ENCODE measurements at regions not wholly inside any gene's neighbourhood (a gene's known extent, or its start where the extent isn't known, plus 50 kb on each side); places are given as distances from the start of the nearest gene placed in this dataset.

GRCh38 chr4:14934704-14935390 lies 67.4 kb upstream of the CPEB2 start:
- WGBS, 2 experiments (ENCODE audit: extremely low coverage in 1 of 2, insufficient coverage in 1 of 2, insufficient read length in 1 of 2, insufficient replicate concordance in 2 of 2, low coverage in 1 of 2, low lambda C conversion rate in 2 of 2, missing lambda C conversion rate in 1 of 2), result 89% methylated on average over 8 of the region's 9 CpGs; no CpG with 5 or more reads in 1 of the 2 experiments
- Histone ChIP-seq H3K23ac (ENCODE audit: insufficient read length) (no peak overlapping the region), H4K5ac (ENCODE audit: insufficient read length, low read depth, low read length) (no peak overlapping the region), H2BK20ac (ENCODE audit: low read length) (no peak overlapping the region), H3K27ac (ENCODE audit: low read depth, low read length) (no peak overlapping the region), H4K20me1 (replicated peaks in 1 of 2; ENCODE audit: control insufficient read depth in 1 of 2, insufficient read depth in 2 of 2, low read length in 2 of 2) (no peaks in the 10 kb centered on the region), H3K18ac (ENCODE audit: extremely low read depth, low read length) (no peak overlapping the region), H2BK5ac (ENCODE audit: low read depth, low read length) (no peak overlapping the region), H3K23me2 (ENCODE audit: low read depth, low read length) (no peaks in the 10 kb centered on the region), H2BK120ac (replicated peaks; ENCODE audit: low read depth, low read length) (no peak overlapping the region), H2AFZ (ENCODE audit: low read length) (no peak overlapping the region), H3K4me3 (ENCODE audit: extremely low read depth in 1 of 4, insufficient read depth in 2 of 4, low read depth in 3 of 4, low read length in 4 of 4) (no peak overlapping the region), H4K91ac (replicated peaks; ENCODE audit: insufficient read length, low read length) (no peak overlapping the region), H3K14ac (ENCODE audit: insufficient read length) (no peak overlapping the region), H3K4me2 (ENCODE audit: insufficient read depth in 1 of 2, low read depth in 2 of 2, low read length in 2 of 2) (no peak overlapping the region), H3K36me3 (ENCODE audit: control insufficient read depth in 2 of 4, insufficient read depth in 4 of 4, low read length in 3 of 4) (no peaks in the 10 kb centered on the region), H2BK12ac (ENCODE audit: low read depth, low read length) (no peak overlapping the region), H3K9me3 (ENCODE audit: insufficient read depth in 2 of 2, low read depth in 1 of 2, low read length in 1 of 2) (no peaks in the 10 kb centered on the region), H3K4me1 (replicated peaks in 1 of 4; ENCODE audit: control insufficient read depth in 3 of 4, insufficient read depth in 4 of 4, low read length in 3 of 4) (no peaks in the 10 kb centered on the region), H2BK15ac (ENCODE audit: low read length) (no peak overlapping the region), H2AK5ac (ENCODE audit: low read depth, low read length) (no peak overlapping the region), H3K27me3 (replicated peaks in 1 of 4; ENCODE audit: control insufficient read depth in 3 of 4, extremely low read depth in 1 of 4, insufficient read depth in 3 of 4, low read length in 3 of 4) (no peaks in the 10 kb centered on the region), H3K79me1 (ENCODE audit: low read depth, low read length) (no peaks in the 10 kb centered on the region), H3K4ac (replicated peaks; ENCODE audit: insufficient read length, low read depth, low read length) (no peak overlapping the region), H4K8ac (ENCODE audit: extremely low read depth, insufficient read depth, low read length) (no peak overlapping the region), H3K79me2 (ENCODE audit: control insufficient read depth in 1 of 2, insufficient read depth in 2 of 2, low read length in 2 of 2) (no peaks in the 10 kb centered on the region), H3K56ac (replicated peaks; ENCODE audit: insufficient read length, low read depth, low read length) (no peak overlapping the region), H3K9ac (replicated peaks in 1 of 4; ENCODE audit: extremely low read depth in 1 of 4, low read depth in 3 of 4, low read length in 3 of 4) (no peak overlapping the region)
- DNase-seq (ENCODE audit: low read depth in 1 of 2, low spot score in 2 of 2) (no peak), FAIRE-seq (no peak)
- no peak for TF ChIP-seq KDM5A (IDR thresholded peaks at IDR 0.05; ENCODE audit: low read length)
- no peak for TF ChIP-seq FOSL1 (IDR thresholded peaks at IDR 0.05; ENCODE audit: insufficient read depth, low read depth, low read length)
- ChIA-PET POLR2A (ENCODE audit: partially characterized antibody) (no interaction called here), CTCF (ENCODE audit: partially characterized antibody) (no interaction called here)

Measured in H1 (cell line).